Chondrocyte (in vitro differentiated cells): ENCODE measurements at regions not wholly inside any gene's neighbourhood (a gene's known extent, or its start where the extent isn't known, plus 50 kb on each side); places are given as distances from the start of the nearest gene placed in this dataset.

Experiments
- DNase-seq: peaks from one replicate; pipeline ENCODE4 v3.0.0; 2021; ENCODE audit warnings: mixed read lengths, low spot score
- H3K27ac Mint-ChIP-seq: one replicate; pipeline ENCODE4 v1.8.0; 2021; ENCODE audit warnings: mild to moderate bottlenecking, moderate library complexity, mixed read lengths; ENCODE audit not compliant: unreplicated experiment
- H3K27me3 Mint-ChIP-seq: 2 replicates; pipeline ENCODE4 v1.8.0; 2021; ENCODE audit warnings: low read depth, mixed read lengths
- H3K36me3 Mint-ChIP-seq: 2 replicates; pipeline ENCODE4 v1.8.0; 2021; ENCODE audit warnings: low read depth, mixed read lengths
- H3K4me1 Mint-ChIP-seq: 2 replicates; pipeline ENCODE4 v1.8.0; 2021; ENCODE audit warnings: low read depth, mild to moderate bottlenecking, mixed read lengths
- H3K4me3 Mint-ChIP-seq: one replicate; pipeline ENCODE4 v1.8.0; 2021; ENCODE audit warnings: mild to moderate bottlenecking, moderate library complexity, mixed read lengths; ENCODE audit not compliant: unreplicated experiment
- H3K9me3 Mint-ChIP-seq: 2 replicates; pipeline ENCODE4 v1.8.0; 2021; ENCODE audit warnings: low read depth, mixed read lengths
- TF ChIP-seq, protein P1 (sequence below): fragments of 200-600 bp; sonication (generic); IDR thresholded peaks from 2 replicates; pipeline ENCODE4 v1.5.0; 2021; ENCODE audit warnings: antibody characterized with exemption, mild to moderate bottlenecking, moderate library complexity

DNA sequence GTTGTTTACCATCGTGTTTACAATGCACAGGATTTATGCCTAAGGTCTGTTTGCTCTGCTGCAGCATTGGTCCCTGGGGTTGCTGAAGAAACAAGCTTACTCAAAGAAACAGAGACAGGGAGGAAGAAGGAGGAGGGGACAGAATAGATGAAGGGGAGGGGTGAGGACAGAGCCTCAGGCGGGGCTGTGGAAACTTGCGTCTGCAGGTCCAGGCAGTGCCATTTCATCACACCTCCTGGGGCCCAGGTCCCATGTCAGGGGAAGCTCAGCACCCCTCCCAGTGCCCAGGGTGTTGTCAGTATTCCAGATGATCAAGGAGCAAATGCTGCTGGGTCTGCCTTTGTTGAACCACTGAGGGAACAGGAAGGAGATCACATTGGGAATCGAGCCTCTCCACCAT is 1406.8 kb downstream of the TBC1D22A start:
- peak; percentile 68 for DNase-seq
- no peaks in the 10 kb centered on the region for H3K27me3 Mint-ChIP-seq
- H3K9me3 Mint-ChIP-seq, result peaks cover 5% of the 10 kb centered on the region
- no peak overlapping the region for H3K27ac Mint-ChIP-seq
- no peak overlapping the region for H3K4me3 Mint-ChIP-seq
- H3K36me3 Mint-ChIP-seq, result no peaks in the 10 kb centered on the region
- no peaks in the 10 kb centered on the region for H3K4me1 Mint-ChIP-seq
- TF ChIP-seq, protein P1, sequence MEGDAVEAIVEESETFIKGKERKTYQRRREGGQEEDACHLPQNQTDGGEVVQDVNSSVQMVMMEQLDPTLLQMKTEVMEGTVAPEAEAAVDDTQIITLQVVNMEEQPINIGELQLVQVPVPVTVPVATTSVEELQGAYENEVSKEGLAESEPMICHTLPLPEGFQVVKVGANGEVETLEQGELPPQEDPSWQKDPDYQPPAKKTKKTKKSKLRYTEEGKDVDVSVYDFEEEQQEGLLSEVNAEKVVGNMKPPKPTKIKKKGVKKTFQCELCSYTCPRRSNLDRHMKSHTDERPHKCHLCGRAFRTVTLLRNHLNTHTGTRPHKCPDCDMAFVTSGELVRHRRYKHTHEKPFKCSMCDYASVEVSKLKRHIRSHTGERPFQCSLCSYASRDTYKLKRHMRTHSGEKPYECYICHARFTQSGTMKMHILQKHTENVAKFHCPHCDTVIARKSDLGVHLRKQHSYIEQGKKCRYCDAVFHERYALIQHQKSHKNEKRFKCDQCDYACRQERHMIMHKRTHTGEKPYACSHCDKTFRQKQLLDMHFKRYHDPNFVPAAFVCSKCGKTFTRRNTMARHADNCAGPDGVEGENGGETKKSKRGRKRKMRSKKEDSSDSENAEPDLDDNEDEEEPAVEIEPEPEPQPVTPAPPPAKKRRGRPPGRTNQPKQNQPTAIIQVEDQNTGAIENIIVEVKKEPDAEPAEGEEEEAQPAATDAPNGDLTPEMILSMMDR, result no peak

DNA sequence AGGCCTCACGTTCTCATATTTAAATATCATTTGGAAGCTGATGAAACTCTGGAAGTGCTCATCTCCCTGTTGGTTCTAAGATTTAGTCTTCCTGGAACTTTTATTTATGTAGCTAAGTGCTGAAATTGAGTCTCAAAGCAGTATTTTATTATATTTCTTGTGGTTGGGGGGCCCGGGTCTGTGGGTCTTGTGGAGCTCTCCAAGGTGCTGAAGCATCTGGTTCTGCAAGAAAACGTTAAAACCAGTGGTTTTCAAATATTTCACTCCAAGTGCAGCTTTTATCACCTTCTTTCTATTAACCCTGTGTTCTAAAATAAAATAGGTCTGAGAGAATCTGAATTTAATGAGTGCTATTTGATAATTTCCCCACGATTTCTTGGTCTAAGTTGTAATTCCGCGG is 1404.8 kb downstream of the TBC1D22A start:
- peaks cover 5% of the 10 kb centered on the region for H3K9me3 Mint-ChIP-seq
- TF ChIP-seq, protein P1, result no peak
- H3K4me1 Mint-ChIP-seq, result no peaks in the 10 kb centered on the region
- no peak for DNase-seq
- H3K4me3 Mint-ChIP-seq, result no peak overlapping the region
- H3K36me3 Mint-ChIP-seq, result no peaks in the 10 kb centered on the region
- no peaks in the 10 kb centered on the region for H3K27me3 Mint-ChIP-seq
- H3K27ac Mint-ChIP-seq, result no peak overlapping the region

DNA sequence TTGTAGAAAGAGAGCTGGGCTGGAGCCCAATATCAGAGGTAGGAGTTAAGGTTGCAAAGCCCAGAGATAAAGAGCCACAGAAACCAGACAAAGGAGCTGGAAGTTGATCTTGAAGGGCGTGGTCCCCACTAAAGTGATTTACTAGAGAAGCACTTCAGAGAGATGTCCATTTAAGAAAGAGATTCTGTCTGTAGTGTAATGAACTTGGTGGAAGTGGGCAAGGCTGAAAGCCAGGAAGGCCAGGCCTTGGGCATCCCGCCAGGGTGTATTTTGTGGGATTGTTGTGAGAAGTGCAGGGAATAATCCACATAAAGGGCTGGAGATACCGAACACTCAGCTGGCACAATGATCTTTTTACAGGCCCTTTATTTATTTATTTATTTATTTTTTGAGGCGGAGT is 1398.8 kb downstream of the TBC1D22A start:
- Mint-ChIP-seq H3K36me3 (no peaks in the 10 kb centered on the region), H3K4me1 (no peaks in the 10 kb centered on the region), H3K4me3 (no peak overlapping the region), H3K9me3 (no peaks in the 10 kb centered on the region), H3K27ac (no peak overlapping the region), H3K27me3 (no peaks in the 10 kb centered on the region)
- TF ChIP-seq, protein P1, result no peak
- DNase-seq, result peak; percentile 9

DNA sequence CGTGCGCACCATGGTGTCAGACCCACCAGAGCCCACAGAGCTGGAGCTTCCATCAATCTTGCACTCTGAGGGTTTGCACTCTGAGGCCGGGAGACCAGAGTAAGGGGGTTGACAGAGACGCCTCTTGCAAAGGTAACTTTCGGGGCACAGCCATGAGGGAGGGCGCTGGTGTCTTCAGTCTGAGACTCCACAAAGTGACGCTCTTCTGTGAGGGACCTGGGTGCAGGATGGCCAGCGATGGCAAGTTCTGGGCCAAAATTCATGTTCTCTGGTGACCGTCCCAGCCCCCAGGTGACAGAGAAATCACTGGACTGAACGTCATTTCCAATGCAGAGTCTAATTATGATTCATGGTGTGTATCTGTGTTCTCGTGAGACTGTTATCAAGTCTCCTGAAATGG is 1395.2 kb downstream of the TBC1D22A start:
- Mint-ChIP-seq H3K4me1 (no peaks in the 10 kb centered on the region), H3K27me3 (no peaks in the 10 kb centered on the region), H3K27ac (no peak overlapping the region), H3K4me3 (no peak overlapping the region), H3K36me3 (no peaks in the 10 kb centered on the region), H3K9me3 (no peaks in the 10 kb centered on the region)
- peak; percentile 37 for DNase-seq
- TF ChIP-seq, protein P1, result no peak

DNA sequence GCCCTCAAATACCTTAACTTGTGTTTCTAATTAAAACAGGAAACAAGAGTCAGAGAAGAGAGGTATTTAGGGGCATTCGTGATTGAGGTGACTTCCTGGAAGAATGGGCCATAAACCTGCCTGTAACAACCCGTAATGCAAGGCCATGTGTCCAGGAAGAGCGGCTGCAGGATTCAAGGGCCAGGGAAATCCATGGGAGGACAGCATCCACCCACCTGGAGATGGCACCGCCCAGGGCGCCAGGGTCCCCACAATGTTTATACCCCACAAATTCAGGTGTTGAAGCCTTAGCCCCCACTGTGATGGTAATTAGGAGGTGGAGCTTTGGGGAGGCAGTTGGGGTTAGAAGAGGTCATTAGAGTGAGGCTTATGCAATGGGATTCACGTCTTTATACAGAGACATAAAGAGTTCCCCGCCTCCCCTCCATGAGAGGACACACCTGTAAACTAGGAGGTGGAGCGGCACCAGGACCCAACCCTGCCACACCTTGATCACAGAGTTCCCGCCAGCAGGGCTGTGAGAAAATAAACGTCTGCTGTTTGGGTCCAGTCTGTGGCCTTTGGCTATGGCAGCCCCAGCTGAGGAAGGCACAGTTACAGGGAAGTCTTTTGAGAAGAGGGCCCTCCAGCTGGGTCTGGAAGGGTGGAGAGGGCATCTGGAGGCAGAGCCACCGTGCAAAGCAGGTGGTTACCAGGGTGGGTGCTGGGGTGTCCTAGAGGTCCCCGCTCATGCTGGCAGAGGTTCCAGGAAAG is 1394.3 kb downstream of the TBC1D22A start:
- Mint-ChIP-seq H3K27ac (no peak overlapping the region), H3K27me3 (no peaks in the 10 kb centered on the region)
- peak; percentile 54 for DNase-seq

More for the DNA sequence above, 1394.3 kb downstream of the TBC1D22A start:
- Mint-ChIP-seq H3K4me3 (no peak overlapping the region), H3K36me3 (no peaks in the 10 kb centered on the region), H3K4me1 (no peaks in the 10 kb centered on the region), H3K9me3 (no peaks in the 10 kb centered on the region)
- TF ChIP-seq, protein P1, result no peak
